Activated T-cell treated with anti-CD3 and anti-CD28 coated beads for 4 hours (primary cell): ENCODE measurements at regions not wholly inside any gene's neighbourhood (a gene's known extent, or its start where the extent isn't known, plus 50 kb on each side); places are given as distances from the start of the nearest gene placed in this dataset.
A peak's percentile ranks its signal among the peaks of the same experiment; 100 is the strongest.
"Not testable (repeated sequence)": the region's sequence is repeated elsewhere in the genome, so short reads cannot be mapped to it uniquely, and the experiment has no call there.

ENCODE experiments used
- DNase-seq: peaks from one replicate; pipeline ENCODE4 v3.0.0-alpha.2; 2020

DNA sequence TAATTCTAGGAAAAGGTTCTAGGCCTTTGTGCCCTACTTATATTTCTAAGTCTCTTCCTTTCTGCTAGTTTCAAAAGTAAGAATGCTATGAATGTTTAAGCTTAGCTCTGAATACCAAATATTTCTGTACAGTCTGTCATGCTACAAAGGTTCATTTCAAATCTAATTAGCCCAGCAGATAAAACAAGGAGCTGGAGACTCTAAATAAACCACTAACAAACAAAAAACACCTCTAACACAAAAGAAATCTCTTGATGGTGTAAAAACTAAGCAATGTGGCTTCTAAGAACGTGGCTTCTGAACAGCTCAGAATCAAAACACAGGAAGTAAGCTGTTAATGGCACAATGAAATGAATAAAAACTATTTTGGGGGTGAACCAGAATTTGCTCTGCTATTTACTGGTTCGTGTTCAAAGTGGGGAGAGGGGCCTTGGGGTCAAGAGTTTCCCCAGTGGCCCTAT lies 198.3 kb downstream of the BCAS1 start:
- DNase-seq, result no peak

DNA sequence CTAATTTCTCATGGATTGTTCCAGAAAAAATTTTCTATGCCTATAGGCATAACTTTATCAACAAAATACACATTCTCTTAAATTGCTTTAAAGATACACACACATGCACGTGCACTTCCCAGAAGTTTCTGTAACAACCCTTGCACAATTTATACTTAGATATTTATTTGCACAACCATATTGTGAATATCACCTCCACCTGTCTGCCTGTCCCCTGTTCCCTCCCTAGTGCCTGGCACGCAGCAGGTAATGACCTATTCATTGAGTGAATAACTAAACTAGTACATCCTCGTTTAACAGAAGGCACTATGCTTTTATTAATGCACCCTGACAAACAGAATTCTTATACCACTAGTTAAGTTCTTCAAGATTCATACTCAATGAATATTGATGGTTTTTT lies 198.9 kb downstream of the BCAS1 start:
- DNase-seq, result no peak

DNA sequence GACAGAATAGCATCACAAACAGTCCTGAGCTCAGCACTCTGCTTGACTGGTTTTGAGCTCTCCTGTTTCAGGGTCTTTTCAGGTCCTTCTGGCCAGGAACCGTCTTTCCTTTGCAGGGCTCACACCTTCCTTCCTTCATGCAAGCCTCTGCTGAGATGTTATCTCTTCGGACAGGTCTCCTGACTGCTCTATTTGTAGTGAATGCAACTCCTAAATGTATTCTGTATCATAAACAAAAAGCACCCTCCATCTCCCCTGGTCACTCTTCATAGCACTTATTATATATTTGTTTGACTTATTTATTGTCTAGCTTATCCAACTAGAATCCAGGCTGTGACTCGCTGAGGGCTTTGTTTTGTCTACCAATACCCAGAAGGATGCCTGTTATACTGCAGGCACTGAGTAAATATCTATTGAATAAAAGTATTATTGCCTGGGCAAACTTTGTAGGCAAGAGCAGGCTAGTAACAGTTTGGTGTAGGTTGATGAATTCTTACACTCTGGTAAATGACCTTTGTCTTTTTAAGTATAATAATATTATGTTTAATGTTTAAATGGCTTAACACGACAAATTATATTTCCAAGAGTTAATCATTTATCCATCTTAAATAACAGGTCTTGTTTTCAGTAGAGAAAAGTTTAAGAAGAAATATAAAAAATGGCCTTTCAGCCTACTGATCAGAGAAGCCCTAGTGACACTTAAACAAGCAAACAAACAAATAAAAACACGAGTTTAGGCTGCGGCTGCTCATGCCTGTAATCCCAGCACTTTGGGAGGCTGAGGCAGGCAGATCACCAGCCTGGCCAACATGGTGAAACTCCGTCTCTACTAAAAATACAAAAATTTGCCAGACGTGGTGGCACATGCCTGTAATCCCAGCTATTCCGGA lies 199.7 kb downstream of the BCAS1 start:
- no peak for DNase-seq

GRCh38 chr20:53869466-53870258 lies 200.7 kb downstream of the BCAS1 start:
- peak; percentile 62 for DNase-seq

DNA sequence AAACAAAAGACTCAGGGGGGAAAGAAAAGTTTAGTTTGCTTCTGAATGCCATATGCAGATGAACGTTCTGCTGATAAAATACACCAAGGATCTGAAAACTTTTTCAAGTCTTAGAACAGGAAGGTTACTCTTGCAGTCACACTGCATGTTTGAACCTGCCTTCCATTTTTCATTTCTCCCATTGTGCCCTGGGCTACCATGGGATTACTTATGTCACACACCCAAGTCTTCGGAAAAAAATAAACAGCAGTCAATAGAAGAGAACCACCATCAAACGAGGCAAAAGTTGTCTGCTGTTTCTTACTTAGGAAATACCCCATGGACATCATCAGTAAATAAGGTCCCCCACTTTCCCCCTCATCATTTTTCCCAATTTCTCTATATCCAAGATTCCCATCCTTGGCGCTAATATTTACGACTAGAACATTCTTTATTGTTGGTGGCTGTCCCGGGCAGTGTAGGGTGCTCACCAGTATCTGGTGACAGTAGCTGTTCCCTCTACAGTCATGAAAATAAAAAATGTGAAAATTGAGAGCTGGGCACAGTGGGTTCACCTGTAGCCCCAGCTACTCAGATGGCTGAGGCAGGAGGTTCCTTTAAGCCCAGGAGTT lies 202.5 kb downstream of the BCAS1 start:
- DNase-seq, result no peak

DNA sequence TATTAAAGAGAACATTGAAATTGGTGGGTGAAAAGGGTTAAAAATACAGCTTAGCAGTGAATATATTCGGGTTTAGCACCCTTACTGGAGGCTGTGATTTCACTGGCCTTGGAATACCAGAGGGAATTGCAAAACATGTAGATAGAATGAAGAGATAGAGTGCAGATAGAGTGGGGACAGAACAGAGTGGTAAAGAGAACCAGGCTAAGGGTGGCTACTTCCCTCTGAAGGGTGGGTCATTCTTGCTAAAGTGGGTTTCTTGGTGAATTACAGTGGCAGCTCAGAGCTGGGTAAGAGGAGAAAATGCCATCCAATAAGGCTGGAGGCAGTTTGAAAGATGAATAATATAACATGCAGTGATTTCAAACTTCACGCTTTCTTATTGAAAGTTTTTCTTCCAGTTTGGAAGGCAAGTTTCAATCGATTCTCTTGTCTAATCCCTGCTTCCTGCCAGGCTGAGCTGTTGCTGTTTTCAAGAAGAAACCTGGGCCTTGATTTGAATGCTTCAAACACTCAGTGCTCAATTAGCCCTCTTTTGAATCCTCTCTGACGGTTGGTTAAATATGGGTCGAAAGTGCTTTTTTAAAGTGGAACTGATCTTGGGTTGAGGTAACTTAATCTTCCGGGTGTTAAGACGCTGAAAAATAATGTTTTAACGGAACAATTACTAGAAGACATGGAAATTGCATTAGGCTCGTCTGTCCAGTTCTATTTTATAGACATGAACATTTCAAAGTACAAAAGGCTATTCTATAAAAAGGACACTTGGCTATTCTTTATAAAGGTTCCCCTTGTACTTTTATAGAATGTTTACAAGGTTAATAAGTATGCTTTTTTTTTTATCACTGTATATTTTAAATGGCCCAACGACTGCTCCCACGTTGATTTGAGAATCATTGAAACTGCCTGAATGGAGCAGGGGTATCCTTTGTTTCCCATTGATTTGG lies 203.3 kb downstream of the BCAS1 start:
- DNase-seq, result no peak

DNA sequence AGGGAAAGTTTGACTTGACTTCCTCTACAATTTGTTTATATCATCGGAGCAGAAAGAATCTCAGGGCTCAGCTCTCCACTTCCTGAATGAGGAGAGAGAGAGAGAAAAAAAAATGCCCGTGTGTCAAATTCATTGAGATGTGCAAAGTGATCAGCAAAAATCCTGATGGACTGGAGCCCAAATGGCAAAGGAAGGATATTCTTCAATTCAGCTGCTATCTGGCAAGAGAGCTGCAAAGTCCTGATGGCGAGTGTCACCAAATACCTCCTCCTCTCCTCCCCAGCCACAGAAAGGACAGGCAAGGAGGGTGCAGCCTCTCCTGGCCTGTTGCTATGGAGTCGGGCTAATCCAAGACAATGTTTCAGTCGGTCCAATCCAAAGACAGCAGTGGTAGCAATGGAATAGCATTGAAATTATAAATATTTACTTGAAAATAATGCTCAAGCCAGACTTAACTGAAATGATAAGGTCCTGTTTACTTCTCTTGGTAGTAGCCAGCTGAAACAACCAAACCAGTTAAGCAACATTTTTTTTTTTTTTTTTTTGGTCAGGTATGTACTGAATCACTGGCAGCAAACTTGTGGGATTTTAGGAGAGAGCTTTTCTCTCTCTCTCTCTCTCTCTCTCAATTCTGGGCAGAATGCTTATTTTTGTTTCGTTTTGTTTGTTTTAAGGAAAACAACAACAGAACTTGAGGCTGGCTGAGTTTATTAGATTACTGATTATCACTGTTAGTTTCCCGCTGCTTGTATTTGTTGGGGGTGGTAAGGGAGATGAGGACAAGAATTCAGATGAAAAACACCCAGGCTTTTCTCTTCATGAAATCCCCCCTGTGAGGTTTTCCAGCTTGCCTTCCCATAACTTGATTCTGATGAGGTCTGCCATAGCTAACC lies 204.2 kb downstream of the BCAS1 start:
- no peak for DNase-seq

DNA sequence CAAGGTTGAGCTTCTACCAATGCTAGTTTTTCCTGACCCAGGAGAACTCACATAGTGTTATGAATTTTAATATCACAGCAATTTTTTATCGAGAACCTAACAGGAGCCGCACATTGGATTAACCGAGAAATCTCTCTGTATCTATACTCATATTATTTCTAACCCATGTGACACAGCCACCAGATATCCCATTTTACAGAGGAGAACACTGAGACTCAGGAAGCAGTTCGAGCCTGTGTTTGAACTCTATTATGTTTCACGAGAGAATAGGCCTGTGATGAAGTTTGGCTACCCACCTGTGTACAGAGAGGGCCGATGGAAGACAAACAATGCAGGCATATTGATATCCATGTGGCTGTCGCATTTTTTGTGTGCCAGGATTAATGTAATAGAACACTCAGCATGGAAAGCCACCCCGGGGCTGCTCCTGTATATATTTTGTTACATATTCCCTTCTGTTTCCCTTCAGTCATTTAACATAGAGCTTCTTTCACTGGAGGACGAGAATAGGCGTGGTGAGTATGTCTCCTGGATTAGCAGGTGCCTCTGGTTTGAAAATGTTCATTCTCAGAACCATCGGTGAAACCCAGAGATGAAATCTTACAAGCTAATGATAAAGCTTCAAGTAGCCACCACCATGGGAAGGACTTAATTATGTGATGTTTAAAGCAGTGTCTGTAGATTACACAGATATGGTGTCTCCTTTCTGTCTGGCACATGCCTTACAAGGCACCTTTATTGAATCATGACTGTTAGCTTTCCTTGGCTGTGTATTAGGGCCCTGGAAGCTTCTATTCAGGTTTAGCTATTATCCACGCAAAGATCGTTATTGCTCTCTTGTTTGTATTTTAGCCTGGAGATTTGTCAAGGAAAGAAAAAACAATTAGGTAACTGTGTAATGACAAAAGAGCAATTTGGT lies 205.4 kb downstream of the BCAS1 start:
- not testable (repeated sequence) for DNase-seq

- DNase-seq, result not testable (repeated sequence)
Measured at GRCh38 chr20:53863923-53864641, 206.3 kb downstream of the BCAS1 start.

DNA sequence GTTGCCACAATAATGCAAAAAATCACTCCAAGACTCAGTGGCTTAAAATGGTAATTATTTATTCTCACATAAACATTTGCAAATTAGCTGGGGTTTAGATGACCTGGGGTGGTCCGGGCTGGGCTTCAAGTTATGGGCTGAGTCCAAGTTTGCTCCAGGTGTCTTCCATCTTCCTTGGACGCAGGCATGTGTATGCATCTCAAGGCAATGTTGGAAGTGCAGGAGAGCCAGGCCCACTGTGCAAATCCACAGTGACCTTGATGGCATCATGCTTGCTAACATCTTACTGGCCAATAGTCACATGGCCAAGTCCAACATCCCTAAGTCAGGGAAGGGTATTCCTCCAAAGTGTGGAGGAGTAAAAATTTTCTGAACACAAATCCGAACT lies 206.9 kb downstream of the BCAS1 start:
- DNase-seq, result not testable (repeated sequence)

DNA sequence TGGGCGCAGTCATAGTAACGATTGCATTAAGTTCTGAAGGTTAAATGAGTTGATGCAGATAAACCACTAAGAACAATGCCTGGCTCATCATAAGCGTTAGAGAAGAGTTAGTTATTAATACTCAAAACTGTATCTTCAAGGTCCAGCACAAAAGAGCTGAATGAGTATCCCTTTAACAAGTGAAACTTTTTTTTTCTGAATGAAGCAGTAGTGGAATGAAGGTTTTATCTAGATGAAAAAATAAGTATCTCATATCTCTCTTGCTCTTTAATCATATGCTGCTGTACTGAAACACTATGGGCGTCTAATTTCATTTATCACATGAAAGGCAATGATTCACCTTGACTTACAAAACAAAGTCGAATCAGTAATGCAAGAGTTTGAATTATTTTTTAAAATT lies 207.4 kb downstream of the BCAS1 start:
- not testable (repeated sequence) for DNase-seq

DNA sequence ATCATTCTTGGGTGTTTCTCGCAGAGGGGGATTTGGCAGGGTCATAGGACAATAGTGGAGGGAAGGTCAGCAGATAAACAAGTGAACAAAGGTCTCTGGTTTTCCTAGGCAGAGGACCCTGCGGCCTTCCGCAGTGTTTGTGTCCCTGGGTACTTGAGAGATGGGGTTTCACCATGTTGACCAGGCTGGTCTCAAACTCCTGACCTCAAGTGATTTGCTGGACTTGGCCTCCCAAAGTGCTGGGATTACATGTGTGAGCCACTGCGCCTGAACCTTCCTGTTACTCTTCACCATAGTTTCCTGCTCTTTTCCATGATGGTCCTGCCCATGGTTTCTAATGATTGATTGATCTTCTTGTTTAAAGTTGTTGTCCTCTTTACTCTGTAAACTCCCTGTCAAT lies 207.9 kb downstream of the BCAS1 start:
- DNase-seq, result not testable (repeated sequence)

GRCh38 chr20:53862136-53862397 lies 208.3 kb downstream of the BCAS1 start:
- DNase-seq, result not testable (repeated sequence)

DNA sequence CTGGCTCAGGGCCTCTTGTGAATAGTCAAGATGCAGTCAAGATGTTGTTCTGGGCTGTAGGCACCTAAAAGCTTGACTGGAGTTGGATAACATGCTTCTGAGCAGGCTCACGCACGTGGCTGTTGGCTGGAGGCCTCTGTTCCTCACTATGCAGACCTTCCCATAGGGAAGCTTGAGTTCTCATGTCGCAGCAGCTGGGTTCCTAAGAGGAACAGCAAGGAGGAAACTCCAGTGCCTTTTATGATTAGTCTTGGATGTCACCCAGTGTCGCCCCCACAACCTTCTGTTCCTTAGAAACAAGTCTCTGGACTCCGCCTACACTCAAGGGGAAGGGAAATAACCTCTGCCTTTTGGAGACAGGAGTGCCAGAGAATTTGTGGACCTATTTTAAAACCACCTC lies 210.7 kb downstream of the BCAS1 start:
- no peak for DNase-seq

DNA sequence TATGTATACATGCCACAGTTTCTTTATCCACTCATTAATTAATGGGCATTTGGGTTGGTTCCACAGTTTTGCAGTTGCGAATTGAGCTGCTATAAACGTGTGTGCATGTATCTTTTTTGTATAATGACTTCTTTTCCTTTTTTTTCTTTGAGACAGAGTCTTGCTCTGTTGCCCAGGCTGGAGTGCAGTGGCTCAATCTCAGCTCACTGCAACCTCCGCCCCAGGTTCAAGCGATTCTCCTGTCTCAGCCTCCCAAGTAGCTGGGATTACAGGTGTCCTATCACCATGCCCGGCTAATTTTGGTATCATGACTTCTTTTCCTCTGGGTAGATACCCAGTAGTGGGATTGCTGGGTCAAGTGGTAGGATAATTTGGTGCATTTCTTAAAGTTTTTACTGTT lies 211.4 kb downstream of the BCAS1 start:
- DNase-seq, result not testable (repeated sequence)

GRCh38 chr20:53858516-53858915 lies 211.9 kb downstream of the BCAS1 start:
- DNase-seq, result not testable (repeated sequence)

- DNase-seq, result no peak
Measured at GRCh38 chr20:53857723-53858236, 212.6 kb downstream of the BCAS1 start.

DNA sequence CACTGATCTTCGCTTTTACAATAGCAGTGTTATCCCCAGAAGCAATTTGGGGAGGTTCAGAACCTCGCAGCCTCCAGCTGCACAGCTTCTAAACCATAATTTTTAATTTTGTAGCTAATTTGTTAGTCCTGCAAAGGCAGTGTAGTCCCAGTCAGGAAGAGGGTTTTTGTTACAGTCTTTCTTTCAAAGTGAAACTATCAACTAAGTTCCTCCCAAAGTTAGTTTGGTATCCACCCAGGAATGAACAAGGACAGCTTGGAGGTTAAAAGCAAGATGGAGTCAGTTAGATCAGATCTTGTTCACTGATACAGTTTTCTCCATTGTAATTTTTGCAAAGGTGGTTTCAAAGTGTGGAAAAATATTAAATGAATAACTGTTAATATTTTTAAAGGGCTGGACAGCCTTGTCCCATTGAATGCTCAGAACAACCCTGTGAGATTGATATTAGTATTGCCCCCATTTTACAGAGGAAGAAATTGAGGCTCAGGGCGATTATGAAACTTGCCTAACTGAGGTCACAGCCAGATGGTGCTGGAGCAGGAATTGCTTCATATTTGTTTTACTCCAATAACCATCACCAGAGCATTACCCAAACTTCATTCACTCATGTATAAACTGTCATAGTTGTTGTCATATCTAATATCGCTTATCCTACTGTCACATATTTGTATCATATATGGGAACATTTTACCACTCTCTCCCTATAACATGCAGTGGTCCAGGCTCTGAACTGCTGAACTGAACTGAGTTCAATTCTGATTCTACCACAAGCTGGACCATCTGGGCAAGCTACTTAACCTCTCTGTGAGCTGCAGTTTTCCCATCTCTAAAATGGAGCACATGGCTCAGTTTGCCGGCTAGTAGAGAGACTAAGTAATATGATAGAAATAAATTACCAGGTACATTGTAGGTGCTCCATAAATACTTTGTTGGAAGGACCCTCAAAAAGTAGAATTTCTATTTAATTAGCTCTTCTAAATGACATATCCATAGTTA lies 213.8 kb downstream of the BCAS1 start:
- no peak for DNase-seq
